Stomach (tissue), 8 donors: ENCODE measurements at regions not wholly inside any gene's neighbourhood (a gene's known extent, or its start where the extent isn't known, plus 50 kb on each side); places are given as distances from the start of the nearest gene placed in this dataset.
"Not testable (repeated sequence)": the region's sequence is repeated elsewhere in the genome, so short reads cannot be mapped to it uniquely, and the experiment has no call there.

Experiments used
- DNase-seq, 2 donors: peaks; one replicate each; pipeline versions ENCODE4 v3.0.0 to v3.0.0-alpha.2; 2013 to 2019
- H3K27ac ChIP-seq, 5 donors: fragments of 200-600 bp in 4 of 5; sonication (generic) in 4 of 5; one replicate each; pipeline ENCODE4 v1.5.1; 2013 to 2019; ENCODE audit warnings: mild to moderate bottlenecking in 1 of 5, moderate library complexity in 1 of 5
- H3K27me3 ChIP-seq, 3 donors: fragments of 200-600 bp; sonication (generic); one replicate each; pipeline ENCODE4 v1.5.1; 2017 to 2019; ENCODE audit warnings: mixed run types in 1 of 3
- H3K36me3 ChIP-seq, 4 donors: fragments of 200-600 bp; sonication (generic); 1 replicate in 3 of 4; 2 replicates in 1 of 4; pipeline ENCODE4 v1.5.1; 2016 to 2019
- H3K4me1 ChIP-seq, 4 donors: fragments of 200-600 bp; sonication (generic); one replicate each; pipeline ENCODE4 v1.5.1; 2016 to 2019
- H3K4me3 ChIP-seq, 4 donors: fragments of 200-600 bp; sonication (generic) in 3 of 4; one replicate each; pipeline ENCODE4 v1.5.1; 2016 to 2019; ENCODE audit warnings: mild to moderate bottlenecking in 1 of 4
- H3K9me3 ChIP-seq, 4 donors: fragments of 200-600 bp; sonication (generic); one replicate each; pipeline ENCODE4 v1.5.1; 2016 to 2019
- EP300 ChIP-seq: sonication (generic); formaldehyde crosslinking; IDR thresholded peaks from one replicate; pipeline ENCODE4 v1.6.1; 2017; ENCODE audit warnings: antibody characterized with exemption
- POLR2A ChIP-seq, 4 donors: fragments of 450-650 bp; IDR thresholded peaks; one replicate each; pipeline ENCODE4 v1.6.1; 2016; ENCODE audit warnings: antibody characterized with exemption in 4 of 4, control low read depth in 2 of 4, mild to moderate bottlenecking in 1 of 4, moderate library complexity in 1 of 4
- POLR2AphosphoS5 ChIP-seq, 3 donors: sonication (generic); formaldehyde crosslinking; IDR thresholded peaks; one replicate each; pipeline ENCODE4 v1.6.1; 2016; ENCODE audit warnings: antibody characterized with exemption in 3 of 3
- WGBS, 5 donors: extraction: QIAGEN DNeasy Blood & Tissue Kit in 3 of 5; methylation state at CpG; one replicate each; pipeline versions ENCODE4 v1.1.5 to v1.1.7; 2013 to 2018; 5-methylcytosine and 5-hydroxymethylcytosine counted together
- intact Hi-C: fragments of 100-400 bp; cut with DNase I; formaldehyde crosslinking; loops from one replicate; pipeline ENCODE4 v1.15.1; 2023; ENCODE audit warnings: low total_unique reads
- TF ChIP-seq, protein P1 (sequence below), 7 experiments: fragments of 450-650 bp in 4 of 7; fragments of 200-600 bp in 3 of 7; sonication (generic) in 3 of 7; IDR thresholded peaks; one replicate each; pipeline ENCODE4 v1.5.1; 2016 to 2019; ENCODE audit warnings: antibody characterized with exemption in 7 of 7, control low read depth in 2 of 7, mild to moderate bottlenecking in 1 of 7
- donor health status: healthy with polysubstance abuse.
- donor health status: Bipolar disorder and iron deficiency.
- donor health status: healthy.

DNA sequence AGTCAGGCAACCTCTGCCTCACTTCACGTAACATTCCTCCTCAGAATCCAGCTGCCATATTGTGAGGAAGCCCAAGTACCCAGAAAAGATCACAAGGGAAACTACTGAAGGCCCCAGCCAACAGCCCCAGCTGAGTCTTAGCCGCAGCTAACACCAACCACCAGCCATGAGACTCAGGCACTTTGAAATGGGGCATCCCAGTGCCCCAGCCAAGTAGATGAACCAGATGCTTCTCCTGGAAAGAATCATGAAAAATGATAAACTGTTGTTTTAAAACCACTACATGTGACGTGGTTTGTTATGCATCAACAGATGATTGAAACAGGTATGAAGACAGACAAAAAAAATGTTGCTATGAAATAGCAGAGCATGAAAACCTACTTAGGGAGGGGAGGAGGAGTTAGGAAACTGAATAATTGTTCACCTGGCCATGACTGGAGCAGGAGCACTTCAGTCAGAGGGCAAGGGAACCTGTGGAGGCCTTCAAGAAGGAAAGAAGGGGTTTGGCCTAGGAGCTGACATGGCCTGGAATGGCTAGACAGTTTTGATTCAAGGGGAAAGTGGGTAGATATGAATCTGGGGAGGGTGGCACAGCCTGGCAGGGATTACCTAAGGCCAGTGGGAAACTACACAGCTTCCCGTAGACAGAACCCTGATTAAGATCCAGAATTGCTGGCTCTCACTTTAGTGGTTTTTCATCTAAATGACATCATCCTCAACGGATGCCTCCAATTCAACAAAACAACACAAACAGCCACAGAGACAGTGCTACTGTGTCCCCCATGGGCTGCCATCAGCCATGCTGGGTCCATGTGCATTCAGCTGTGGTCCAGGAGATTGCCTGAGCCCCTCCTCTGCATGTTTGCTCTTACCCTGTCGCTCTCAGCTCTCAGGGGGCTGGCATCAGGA is 211.6 kb downstream of the SYK start:
- Histone ChIP-seq H3K9me3 (peaks cover 0 to 15% (median 12%) of the 10 kb centered on the region in 4 donors), H3K4me1 (no peaks in the 10 kb centered on the region), H3K27ac (no peak overlapping the region), H3K27me3 (peaks cover 0 to 6% (median 0%) of the 10 kb centered on the region in 3 donors), H3K36me3 (no peaks in the 10 kb centered on the region), H3K4me3 (no peak overlapping the region)
- no peak for DNase-seq
- intact Hi-C loops: no loop called here
- 88 to 95% (median 92%) methylated on average over 6 of the region's 6 CpGs for WGBS, 5 donors
- TF ChIP-seq, protein P1, sequence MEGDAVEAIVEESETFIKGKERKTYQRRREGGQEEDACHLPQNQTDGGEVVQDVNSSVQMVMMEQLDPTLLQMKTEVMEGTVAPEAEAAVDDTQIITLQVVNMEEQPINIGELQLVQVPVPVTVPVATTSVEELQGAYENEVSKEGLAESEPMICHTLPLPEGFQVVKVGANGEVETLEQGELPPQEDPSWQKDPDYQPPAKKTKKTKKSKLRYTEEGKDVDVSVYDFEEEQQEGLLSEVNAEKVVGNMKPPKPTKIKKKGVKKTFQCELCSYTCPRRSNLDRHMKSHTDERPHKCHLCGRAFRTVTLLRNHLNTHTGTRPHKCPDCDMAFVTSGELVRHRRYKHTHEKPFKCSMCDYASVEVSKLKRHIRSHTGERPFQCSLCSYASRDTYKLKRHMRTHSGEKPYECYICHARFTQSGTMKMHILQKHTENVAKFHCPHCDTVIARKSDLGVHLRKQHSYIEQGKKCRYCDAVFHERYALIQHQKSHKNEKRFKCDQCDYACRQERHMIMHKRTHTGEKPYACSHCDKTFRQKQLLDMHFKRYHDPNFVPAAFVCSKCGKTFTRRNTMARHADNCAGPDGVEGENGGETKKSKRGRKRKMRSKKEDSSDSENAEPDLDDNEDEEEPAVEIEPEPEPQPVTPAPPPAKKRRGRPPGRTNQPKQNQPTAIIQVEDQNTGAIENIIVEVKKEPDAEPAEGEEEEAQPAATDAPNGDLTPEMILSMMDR (IDR thresholded peaks at IDR 0.05): no peak

DNA sequence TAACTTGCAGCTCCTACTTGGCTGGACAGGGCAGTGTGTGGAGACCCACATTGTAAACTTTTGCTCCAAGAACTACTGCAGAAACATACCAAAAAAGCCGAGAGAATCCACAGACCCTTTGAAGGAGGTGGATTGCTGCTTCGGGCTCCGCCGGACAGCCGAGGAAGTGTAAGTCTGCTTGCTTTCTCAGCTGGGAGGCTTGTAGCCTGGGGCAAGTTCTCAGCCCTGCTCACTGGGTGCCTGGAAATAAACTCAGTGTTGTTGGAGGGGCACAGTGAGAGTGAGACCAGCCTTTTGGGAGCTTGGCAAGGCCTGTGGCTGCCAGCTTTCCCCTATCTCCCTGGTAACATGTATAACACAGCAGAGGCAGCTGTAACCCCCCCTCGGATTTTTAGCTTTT is 215.6 kb downstream of the SYK start:
- TF ChIP-seq POLR2AphosphoS5 (IDR thresholded peaks at IDR 0.05): no peak
- TF ChIP-seq EP300: no peak
- TF ChIP-seq, protein P1 (IDR thresholded peaks at IDR 0.05): no peak
- no peak for TF ChIP-seq POLR2A (IDR thresholded peaks at IDR 0.05)
- peaks cover 0 to 6% (median 0%) of the 10 kb centered on the region in 3 donors for H3K27me3 ChIP-seq
- no peaks in the 10 kb centered on the region for H3K36me3 ChIP-seq
- DNase-seq: no peak
- H3K27ac ChIP-seq: no peak overlapping the region
- H3K9me3 ChIP-seq: peaks cover 0 to 21% (median 13%) of the 10 kb centered on the region in 4 donors
- no peak overlapping the region for H3K4me3 ChIP-seq
- H3K4me1 ChIP-seq: no peaks in the 10 kb centered on the region
- 85 to 94% (median 89%) methylated on average over 6 of the region's 6 CpGs for WGBS, 5 donors
- intact Hi-C loops: no loop called here

DNA sequence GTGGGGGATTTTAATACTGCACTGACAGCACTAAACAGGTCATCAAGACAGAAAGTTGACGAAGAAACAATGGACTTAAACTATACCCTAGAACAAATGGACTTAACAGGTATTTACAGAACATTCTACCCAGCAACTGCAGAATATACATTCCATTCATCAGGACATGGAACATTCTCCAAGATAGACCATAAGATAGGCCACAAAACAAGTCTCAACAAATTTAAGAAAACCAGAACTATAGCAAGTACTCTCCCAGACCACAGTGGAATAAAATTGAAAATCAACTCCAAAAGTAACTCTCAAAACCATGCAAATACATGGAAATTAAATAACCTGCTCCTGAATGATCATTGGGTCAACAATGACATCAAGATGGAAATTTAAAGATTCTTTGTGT is 218.3 kb downstream of the SYK start:
- intact Hi-C loops, H3K9me3 ChIP-seq, H3K4me1 ChIP-seq, H3K27ac ChIP-seq, H3K36me3 ChIP-seq, H3K27me3 ChIP-seq, DNase-seq, H3K4me3 ChIP-seq: not testable (repeated sequence)
- 86 to 100% (median 95%) methylated on average over 1 of the region's 1 CpG for WGBS, 5 donors

DNA sequence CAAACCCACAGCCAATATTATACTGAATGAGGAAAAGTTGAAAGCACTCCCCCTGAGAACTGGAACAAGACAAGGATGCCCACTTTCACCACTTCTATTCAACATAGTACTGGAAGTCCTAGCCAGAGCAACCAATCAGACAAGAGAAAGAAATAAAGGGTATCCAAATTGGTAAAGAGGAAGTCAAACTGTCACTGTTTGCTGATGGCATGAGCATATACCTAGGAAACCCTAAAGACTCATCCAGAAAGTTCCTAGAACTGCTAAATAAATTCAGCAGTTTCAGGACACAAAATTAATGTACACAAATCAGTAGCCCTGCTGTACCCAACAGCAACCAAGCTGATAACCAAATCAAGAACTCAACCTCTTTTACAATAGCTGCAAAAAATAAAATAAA is 220.0 kb downstream of the SYK start:
- H3K36me3 ChIP-seq, H3K9me3 ChIP-seq, H3K4me3 ChIP-seq, H3K4me1 ChIP-seq, H3K27ac ChIP-seq, intact Hi-C loops, DNase-seq, H3K27me3 ChIP-seq: not testable (repeated sequence)

DNA sequence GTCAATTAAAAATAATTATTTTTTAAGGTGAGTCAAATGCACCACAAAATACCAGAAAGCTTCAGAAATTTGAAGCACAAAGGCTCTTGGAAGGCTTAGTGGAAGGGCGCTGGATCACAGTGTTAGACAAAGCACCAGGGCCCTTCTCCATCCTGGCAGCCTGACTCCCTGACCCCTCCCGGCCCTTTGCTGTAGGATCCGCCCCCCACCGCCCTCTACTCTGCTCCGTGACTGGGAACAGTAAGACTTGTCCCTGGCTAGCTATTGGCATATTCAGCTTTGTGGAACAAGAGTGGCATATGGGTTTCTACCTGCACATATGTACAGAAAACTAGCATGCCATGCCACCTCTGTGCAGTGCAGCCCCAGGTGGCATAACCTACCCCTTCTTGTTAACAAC is 222.1 kb downstream of the SYK start:
- Histone ChIP-seq H3K36me3 (no peaks in the 10 kb centered on the region), H3K27ac (no peak overlapping the region), H3K27me3 (no peaks in the 10 kb centered on the region), H3K4me3 (no peak overlapping the region), H3K9me3 (peaks cover 0 to 6% (median 0%) of the 10 kb centered on the region in 4 donors), H3K4me1 (no peaks in the 10 kb centered on the region)
- DNase-seq: no peak
- intact Hi-C loops: no loop called here
- TF ChIP-seq POLR2AphosphoS5 (IDR thresholded peaks at IDR 0.05) (no peak), POLR2A (IDR thresholded peaks at IDR 0.05) (no peak), EP300 (no peak)
- TF ChIP-seq, protein P1 (IDR thresholded peaks at IDR 0.05): no peak
- WGBS, 5 donors: 77 to 89% (median 83%) methylated on average over 5 of the region's 5 CpGs
